ENCODE measurements at regions not wholly inside any gene's neighbourhood (a gene's known extent, or its start where the extent isn't known, plus 50 kb on each side); places are given as distances from the start of the nearest gene placed in this dataset.

DNA sequence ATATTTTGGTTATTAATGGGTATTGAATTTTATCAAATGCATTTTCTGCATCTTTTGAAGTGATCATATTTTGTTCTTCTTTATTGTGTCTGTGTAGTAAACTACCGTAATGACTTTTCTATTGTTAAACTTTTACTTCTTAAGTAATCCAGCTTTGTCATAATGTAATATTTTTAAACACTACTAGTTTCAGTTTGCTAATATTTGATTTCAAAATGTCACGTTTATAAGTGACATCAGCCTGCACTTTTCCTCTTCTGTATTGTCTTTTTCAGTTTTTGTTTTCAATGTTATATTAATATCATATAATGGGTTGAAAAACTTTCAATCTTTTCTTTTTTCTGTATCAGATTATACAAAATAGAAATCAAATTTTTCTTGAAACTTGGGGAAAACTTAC lies 71.6 kb upstream of the ANKRD1 start:
- TF ChIP-seq EZH2 (IDR thresholded peaks at IDR 0.05; ENCODE audit: insufficient read depth, poor library complexity, severe bottlenecking): no peak
- no peak for TF ChIP-seq EZH2phosphoT487 (IDR thresholded peaks at IDR 0.05; ENCODE audit: insufficient read depth, low read depth)
